ENCODE measurements at regions not wholly inside any gene's neighbourhood (a gene's known extent, or its start where the extent isn't known, plus 50 kb on each side); places are given as distances from the start of the nearest gene placed in this dataset.

GRCh38 chr17:15036238-15036637 is 228.9 kb downstream of the PMP22 start:
- TF ChIP-seq BORCS8-MEF2B (CRISPR knock-in tag; IDR thresholded peaks at IDR 0.05) (no peak), ZBTB44 (CRISPR knock-in tag; IDR thresholded peaks at IDR 0.05) (no peak), EHMT2 (IDR thresholded peaks at IDR 0.05; ENCODE audit: borderline replicate concordance, low read depth, low read length) (no peak), TARDBP (CRISPR knock-in tag; IDR thresholded peaks at IDR 0.05) (no peak), POLR2G (IDR thresholded peaks at IDR 0.05; ENCODE audit: low read depth, low read length) (no peak), ZNF547 (CRISPR knock-in tag; IDR thresholded peaks at IDR 0.05) (no peak), KAT2B (IDR thresholded peaks at IDR 0.05; ENCODE audit: borderline replicate concordance, low read depth, low read length) (no peak)
- TF ChIP-seq, protein P1, sequence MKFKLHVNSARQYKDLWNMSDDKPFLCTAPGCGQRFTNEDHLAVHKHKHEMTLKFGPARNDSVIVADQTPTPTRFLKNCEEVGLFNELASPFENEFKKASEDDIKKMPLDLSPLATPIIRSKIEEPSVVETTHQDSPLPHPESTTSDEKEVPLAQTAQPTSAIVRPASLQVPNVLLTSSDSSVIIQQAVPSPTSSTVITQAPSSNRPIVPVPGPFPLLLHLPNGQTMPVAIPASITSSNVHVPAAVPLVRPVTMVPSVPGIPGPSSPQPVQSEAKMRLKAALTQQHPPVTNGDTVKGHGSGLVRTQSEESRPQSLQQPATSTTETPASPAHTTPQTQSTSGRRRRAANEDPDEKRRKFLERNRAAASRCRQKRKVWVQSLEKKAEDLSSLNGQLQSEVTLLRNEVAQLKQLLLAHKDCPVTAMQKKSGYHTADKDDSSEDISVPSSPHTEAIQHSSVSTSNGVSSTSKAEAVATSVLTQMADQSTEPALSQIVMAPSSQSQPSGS (CRISPR knock-in tag; IDR thresholded peaks at IDR 0.05) = no peak
- TF ChIP-seq, protein P2, sequence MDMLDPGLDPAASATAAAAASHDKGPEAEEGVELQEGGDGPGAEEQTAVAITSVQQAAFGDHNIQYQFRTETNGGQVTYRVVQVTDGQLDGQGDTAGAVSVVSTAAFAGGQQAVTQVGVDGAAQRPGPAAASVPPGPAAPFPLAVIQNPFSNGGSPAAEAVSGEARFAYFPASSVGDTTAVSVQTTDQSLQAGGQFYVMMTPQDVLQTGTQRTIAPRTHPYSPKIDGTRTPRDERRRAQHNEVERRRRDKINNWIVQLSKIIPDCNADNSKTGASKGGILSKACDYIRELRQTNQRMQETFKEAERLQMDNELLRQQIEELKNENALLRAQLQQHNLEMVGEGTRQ (IDR thresholded peaks at IDR 0.05; ENCODE audit: low read depth, low read length) = no peak
- TF ChIP-seq, protein P2 (CRISPR knock-in tag; IDR thresholded peaks at IDR 0.05; ENCODE audit: borderline replicate concordance) = no peak

Data from HepG2 (cell line).